Stimulated activated CD4-positive, alpha-beta T cell treated with anti-CD3 and anti-CD28 coated beads, Interleukin-4, amount 100 ng/mL, for 4 hours (primary cell): ENCODE measurements at regions not wholly inside any gene's neighbourhood (a gene's known extent, or its start where the extent isn't known, plus 50 kb on each side); places are given as distances from the start of the nearest gene placed in this dataset.
"Not testable (repeated sequence)": the region's sequence is repeated elsewhere in the genome, so short reads cannot be mapped to it uniquely, and the experiment has no call there.

Source experiments
- DNase-seq, 2 experiments: peaks; one replicate each; pipeline ENCODE4 v3.0.0-alpha.2; 2020

DNA sequence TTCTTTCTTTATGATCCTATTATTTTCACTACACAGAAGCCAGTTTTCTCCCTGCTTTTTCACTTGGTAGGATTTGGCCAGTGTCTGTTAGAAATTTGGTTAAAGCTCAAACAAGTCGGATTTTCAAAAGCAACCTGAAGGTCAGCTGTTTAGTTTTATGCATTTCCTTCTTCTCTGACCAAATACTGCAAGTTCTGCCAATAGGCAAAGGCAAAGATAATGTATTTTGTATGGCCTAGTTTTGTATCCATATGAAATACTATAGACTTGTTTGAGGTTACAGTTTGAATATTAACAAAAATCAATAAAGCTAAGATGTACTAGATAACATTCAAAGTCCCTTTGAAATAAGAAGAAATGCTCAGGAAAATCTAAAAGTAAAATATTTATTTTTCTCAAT lies 439.4 kb downstream of the TRIML1 start:
- no peak for DNase-seq

DNA sequence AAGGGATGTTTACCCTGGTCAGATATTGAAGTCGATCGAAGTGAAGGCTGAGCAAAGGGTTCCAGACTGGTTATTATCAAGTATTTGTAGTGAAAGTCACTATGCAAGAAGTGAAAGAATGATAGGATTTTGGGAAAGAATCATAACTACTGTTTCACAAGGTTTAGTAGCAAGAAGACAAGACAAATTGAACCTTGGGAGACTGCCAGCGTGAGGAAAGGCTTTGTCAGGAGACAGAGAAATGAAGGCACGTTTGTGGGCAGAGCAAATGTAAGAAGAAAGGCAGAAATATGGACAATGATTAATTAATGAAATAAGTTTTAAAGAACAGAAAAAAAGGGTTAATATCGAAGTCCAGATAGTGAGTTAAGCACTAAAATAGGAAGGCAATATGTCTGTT lies 456.8 kb downstream of the TRIML1 start:
- DNase-seq = no peak

DNA sequence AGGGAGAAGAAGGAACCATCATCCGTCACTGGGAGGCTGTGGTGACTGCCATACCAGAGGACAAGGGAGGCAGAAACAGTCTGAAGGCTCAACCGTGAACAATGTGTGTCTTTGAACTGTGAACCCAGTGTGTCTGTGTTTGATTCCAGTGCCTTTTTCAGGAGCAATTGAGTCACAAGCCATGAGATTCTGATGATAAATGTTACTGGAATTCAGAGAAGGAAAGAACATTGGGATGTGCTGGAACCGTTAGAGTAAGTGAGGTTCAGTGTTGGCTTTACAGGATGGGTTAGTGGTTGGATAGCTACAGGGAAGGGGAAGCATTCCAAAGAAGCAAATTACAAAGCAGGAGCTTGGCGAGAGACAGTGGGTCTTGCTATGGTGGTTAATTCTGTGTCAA lies 464.4 kb downstream of the TRIML1 start:
- no peak for DNase-seq

DNA sequence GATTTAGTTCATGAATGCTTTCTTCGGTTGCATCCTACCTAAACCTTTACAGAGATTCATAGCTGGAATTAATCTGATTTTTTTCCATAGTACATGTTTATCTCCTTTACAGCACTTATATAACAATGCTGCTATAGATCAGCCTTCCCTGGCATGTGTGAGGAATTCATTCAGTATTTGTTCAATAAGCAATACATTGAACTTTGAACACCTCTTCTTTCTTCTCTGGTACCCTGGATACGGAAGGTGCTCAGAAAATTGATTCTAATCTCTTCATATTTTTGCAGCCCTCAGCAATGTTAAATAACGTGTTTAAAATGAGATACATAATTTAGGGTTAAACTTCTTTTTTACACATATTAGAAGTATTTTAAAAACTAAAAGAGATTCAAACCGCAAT lies 467.4 kb downstream of the TRIML1 start:
- DNase-seq = no peak

DNA sequence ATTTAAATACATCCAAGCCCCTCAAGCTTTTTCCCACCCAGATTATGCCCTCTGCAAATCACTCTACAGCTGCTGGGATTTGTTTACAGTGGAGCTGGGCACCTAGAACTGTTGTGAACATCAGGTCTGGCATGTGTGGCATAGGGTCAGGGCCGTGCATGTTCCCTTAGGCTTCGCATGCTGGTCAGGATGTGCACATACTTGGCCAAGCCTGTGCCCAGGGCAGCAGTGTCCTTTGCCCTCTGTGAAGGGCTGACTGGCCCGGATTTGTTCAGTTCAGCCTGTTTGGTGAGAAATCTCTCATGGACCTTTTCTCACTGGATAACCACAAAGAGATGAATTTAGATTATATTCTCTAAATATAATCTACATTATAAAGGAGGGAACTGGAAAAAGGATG lies 471.9 kb downstream of the TRIML1 start:
- DNase-seq = no peak

DNA sequence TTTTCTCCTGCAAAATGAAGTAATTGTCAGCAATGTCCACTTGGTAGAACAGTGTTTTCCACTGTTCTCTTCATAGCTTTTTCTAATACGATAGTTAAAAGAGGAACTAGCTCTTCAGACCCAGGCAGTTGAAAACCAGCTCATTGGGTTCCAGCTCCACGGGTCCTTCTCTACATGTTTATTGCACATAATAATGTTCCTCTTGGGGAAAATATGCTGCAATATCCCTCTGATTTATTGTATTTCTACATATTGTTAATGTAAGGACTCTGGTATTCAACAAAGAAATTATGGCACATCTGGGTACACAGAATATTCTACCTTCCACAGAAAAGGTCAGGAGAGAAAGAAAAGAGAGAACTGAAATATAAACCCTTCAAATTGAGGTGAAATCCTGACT lies 473.4 kb downstream of the TRIML1 start:
- DNase-seq = no peak

DNA sequence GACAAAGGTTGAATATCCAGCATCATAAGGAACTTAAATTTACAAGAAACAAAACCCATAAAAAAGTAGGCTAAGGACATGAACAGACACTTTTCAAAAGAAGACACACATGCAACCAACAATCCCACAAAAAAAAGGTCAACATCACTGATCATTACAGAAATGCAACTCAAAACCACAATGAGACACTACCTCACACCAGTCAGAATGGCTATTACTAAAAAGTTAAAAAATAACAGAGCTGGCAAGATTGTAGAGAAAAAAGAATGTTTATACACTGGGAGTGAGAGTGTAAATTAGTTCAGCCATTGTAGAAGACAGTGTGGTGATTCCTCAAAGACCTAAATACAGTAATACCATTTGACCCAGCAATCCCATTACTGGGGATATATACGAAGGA lies 474.7 kb downstream of the TRIML1 start:
- DNase-seq = no peak

DNA sequence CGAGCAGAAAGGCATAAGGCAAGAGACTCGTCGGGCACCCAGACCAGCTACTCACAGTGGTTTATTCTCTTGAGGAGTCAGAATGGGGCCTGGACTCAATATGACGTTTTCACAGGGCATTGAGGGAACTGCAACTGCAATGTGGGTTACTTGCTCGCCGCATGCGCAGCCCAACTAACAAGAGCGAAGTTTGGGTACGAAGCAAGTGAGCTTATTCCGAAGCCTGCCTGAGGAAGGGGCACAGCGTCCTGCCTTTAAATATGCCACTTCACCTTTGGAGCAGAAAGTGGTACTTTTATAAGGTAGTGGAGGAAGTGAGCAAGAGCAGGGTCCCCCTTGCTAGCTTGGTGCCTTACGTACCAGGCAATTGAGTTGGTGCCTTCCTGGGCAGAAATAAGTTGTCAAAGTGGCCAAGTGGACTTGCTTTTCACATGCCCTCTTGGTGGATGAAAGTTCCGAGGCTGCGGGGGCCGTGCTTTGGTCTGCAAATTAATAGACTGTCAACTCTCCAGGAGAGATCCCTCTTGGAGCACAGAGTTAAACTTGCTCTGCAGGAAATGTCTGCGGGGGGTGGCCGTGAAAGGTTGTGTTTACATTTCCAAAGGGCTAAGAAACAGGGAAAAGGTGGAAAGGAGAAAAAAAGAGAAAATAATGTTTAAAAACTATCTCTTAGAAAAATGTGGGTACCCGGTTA lies 480.4 kb downstream of the TRIML1 start:
- DNase-seq = no peak

DNA sequence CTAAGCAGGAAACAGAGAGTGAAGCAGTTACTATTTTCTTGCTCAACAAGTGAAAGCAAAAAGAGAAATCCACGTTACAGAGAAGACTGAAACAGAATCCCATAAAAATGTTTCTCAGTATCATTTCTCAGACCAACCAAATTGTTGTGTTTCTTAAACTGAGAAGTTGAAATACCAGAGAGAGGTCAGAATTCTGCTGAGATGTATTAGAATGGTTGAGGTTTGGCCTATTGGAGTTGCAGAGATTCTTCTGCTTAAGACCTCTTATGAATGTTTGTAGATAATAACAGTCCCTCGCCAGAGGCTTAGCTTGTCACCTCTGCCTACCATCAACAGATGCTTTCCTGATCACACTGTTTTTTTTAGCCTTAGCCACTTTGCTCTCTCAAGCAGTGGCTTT lies 481.4 kb downstream of the TRIML1 start:
- no peak for DNase-seq

DNA sequence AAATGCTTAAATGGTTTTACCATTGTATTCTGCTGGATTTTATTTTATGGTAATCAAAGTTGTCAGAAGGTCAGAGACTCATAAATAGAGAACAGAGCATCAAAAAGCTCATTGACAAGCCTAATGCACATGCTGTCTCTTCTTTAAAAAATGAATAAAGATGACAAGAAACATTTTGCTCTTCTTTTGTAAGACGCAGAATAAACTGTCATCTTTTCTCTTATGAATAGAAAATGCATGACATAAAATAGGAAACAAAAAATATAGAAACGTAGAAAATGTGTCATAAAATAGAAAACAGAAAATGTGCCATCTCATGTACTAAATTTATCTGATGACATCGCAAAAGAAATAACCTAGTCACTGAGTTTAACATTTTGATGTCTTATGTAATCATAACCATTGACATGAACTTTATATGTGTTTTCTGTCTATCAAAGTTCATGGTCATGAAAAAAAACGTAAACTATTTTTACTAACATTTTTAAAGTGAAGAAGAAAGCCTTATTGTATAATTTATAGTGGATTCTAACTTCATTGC lies 484.1 kb downstream of the TRIML1 start:
- no peak for DNase-seq

DNA sequence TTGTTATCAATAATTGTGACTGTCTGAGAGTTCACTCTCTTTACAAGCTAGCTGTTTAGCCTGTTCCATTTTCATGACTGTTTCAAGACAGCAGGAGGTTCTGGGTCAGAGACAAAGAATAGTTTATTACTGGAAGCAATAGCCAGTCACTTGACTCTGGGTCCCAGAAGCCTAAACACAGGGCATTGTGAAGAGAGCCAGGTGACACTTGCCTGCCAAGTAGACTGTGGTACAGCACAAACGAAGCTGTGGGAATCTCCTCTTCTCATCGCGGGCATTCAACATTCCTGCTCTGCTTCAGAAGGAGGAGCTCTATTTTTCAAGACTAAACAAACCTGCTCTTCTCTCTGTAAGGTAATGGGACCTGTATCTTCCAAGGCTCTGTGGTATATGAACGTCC lies 485.1 kb downstream of the TRIML1 start:
- DNase-seq = no peak

DNA sequence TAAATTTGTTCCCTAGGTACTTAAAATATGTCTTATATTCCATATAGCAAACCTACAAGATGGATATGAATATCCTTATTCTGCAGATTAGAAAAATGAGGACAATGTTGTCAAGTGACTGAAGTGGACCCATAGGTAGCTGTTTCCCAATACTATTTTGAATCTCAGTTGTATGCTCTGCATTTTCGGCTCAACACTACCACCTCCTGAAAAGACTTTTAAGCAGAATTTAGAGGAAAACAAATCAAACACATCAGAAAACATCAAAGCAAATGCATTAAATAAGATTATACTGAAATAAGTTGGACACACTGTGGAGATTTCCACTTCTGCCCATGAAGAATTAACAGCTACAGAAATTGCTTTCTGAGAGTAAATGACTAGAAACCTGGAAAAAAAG lies 488.7 kb downstream of the TRIML1 start:
- no peak for DNase-seq

DNA sequence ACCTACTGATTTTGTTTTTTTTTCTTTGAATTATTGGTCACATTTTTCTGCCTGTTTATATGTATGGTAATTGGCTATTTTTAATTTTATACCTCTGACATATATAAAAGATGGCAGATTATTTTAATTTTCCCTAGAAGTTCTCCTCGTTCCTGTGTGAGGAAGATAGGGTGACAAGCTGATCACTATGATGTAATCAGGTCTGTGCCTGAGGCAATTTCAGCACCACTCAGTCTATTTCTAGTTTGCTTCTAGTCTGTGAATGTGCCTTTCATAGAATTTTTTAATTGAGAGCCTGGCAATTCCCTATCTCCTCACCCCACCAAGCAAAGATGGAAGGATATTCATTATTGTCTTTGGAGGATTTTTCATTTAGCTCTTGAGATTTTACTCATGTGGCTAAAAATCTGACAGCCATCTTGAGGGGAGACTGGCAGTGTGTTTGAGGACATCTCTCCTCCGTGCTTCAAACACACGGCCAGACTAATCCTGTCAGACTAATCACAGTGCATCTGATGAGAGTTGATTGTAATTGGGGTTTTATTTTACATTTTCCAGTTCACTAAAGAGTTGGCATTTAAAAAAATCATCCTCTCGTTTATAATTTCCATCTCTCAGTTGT lies 500.3 kb downstream of the TRIML1 start:
- no peak for DNase-seq

DNA sequence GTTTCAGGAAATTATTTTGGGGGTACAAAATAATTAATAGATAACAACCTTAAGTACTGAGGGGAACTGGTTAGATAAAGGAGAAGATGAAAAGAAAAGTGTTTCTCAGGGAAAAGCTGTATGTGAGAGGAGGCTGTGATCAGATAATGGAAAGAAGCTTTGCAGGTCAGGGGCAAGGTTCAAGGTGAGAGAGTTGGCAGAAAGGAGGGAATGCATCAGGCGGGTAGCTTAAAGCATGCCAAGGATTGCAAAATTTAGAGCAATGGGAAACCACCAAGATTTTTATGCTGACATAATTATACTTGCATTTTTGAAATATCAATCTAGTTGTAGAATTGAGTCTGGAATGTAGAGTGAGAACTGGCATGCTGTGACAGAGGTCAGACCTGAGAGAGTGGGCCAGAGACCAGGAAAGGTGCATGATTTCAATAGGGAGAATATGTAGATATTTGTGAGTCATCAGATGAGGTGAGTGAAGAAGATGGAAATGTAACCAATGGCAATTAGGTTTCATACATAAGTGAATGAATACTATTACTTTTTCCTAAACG lies 508.7 kb downstream of the TRIML1 start:
- DNase-seq = no peak

DNA sequence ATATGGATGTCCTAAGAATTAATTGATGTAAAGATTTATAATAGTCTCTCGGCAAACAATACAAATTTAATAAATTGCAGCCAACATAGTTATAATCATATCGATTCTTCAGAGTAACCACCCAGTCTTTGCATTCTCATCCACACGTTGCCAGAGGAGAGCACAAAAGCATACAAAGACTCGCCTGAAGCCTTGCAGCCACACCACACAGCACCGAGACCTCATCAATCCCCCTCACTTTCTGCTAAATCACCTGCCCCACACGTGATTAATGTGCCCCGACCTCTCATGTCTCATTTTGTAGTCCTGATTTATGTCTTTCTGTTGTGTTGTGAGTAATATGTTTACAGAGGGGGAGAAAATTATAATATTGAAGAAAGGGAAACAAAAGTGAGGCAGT lies 510.4 kb downstream of the TRIML1 start:
- DNase-seq = no peak

DNA sequence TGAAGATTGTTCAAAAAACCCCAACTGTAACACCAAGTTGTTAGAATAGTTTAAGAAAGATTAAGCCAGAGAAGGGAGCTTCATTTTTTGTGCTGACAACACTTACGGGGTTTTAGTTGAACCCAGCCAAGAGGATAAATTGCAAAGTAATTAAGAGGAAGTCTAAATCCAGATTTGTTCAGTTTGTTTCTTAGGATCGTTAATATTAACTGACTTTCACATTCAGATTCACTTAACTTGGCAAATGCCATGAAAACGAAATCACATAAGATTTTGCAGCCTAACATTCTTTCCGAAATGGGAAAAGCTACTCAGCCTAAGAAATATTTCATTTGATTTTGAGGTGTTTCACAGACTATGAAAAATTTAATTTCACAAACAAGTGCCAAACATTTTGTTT lies 511.3 kb downstream of the TRIML1 start:
- DNase-seq = no peak

DNA sequence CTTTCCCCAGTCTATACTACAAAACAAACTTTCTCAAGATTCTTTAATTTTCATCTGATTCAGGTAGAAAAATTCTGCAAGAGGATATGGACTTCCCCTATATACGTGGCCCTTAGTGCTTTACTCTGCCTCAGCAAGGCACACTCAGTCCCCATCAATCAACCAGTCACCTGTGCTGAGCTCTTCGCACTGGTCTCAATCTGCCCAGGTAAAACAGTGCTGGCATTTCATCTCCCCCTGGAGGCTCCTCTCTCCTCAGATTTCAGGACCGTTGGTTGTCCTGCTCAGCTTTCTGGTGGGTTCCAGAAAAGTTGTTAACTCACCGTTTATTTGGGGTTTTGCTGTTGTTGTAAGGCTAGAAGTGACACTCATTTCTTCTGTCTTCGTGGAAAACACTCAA lies 518.1 kb downstream of the TRIML1 start:
- no peak for DNase-seq

DNA sequence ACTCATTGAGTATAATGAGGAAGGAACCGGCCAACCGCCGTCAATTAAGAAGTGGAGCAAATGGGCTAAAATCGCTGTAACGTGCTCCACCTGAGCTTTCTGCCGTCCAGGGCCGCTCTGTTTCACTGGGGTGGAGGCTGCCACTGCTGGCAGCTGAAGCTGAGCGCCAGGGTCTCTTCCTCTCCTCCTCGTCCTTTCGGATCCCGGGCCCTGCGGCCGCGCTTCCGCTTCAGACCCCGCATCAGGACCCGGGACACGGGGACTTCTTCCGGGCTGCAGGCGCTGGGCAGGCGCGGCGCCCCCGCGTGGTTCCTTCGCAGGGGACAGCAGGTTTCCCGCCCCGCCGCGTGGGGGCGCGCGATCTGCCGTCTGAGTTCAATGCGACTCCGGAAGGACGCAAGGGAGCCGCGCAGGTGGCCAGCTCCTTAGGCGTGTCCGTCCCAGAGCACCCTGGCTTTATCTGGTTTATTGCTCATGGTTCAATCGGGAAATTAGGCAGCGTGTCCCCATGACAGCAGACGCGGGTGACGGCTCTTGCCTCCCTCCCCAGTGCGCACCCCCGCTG lies 519.8 kb downstream of the TRIML1 start:
- no peak for DNase-seq

DNA sequence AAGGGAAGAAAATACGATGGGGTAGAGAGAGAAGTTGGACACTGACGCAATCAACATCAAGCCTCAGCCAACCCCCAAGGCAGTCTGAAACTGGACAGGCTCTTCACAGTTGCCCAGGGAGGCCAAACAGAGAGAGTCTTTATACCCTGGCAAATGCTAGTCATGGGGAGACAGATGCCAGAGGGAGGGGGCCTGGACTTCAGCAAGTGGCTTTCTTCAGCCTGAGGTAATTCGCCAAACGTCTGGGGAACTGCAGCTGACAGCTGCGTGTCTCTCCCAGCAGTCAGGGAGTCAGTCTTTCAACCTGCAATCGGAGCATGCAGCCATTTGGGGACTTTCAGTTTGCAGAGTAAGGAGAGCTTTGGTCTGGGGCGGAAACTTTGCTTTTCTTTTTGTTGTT lies 521.6 kb downstream of the TRIML1 start:
- no peak for DNase-seq

DNA sequence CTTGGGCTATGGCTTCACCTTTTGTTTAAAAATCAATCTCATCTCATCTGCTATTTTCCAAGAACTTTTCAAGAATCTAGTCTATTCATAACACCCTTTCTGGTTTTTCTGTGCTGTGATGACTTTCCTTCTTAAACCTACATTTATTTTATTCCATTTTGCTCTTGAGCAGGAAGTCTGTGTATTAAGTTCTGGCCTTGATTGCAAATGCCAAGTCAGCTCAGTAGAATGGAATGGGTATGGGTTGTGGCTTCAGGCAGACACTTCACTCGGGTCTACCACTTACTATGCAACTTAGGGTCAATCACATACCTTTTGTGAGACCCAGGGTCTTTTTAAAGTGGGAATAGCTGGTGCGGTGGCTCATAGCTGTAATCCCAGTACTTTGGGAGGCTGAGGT lies 522.3 kb downstream of the TRIML1 start:
- no peak for DNase-seq

DNA sequence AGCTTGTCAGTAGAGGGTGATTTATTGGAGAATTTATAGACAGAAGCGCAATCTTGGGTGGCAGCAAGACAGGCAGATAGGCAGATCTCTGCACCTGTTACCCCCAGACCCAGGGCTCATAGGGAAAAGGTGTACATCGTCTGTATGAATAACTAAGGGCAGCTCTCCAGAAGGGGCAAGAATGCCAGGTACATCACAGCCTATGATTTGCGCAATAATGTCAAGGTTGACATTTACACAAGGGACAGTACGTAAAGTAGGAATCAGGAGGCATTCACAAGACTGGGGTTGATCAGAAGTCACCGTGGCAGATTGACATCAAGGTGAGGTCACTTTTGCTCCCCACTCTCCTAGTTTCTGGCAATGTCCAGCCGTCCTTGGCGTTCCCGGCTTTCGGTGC lies 524.1 kb downstream of the TRIML1 start:
- no peak for DNase-seq

DNA sequence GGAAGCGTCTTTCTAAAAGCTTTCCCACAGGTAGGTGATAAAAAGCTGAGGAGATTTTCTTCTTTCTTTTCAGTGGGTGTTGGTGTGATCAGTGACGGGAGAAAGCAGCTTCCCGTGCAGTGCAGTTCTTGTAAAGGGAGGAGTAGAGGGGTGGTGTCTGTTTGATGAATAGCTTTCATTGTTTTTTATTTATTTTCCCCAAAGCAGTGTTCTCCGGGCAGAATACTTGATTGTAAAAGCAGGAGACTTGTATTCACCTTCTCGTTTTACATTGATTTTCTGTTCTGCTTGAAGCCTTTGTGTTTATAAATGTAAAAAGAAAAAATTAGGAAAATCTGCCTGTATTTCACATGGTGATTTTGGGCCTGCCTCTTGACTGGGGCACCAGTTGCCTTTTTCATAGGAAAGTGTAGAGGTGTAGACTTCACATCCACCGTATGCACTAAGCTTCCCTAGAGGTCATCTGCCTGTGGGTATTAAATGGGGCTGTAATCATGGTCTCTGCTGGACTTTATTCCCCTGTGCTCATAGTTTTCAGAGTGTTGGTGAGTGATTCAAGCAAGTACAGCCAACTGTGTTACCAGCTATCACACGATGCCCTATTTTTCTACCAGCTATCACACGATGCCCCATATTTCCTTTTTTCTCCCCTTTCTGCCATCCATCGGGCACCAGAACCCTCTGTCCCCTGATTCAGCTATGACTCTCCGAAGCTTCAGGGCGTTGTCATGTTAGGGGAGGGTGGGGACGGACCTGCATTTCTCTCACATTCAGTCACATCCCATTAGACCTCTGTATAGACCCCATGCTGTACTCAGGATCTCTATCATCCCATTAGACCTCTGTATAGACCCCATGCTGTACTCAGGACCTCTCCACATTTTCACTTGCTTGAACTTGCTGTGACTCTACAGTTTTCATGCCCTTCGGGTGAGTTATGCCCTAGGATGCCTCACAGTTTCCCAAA lies 526.5 kb downstream of the TRIML1 start:
- DNase-seq = no peak

DNA sequence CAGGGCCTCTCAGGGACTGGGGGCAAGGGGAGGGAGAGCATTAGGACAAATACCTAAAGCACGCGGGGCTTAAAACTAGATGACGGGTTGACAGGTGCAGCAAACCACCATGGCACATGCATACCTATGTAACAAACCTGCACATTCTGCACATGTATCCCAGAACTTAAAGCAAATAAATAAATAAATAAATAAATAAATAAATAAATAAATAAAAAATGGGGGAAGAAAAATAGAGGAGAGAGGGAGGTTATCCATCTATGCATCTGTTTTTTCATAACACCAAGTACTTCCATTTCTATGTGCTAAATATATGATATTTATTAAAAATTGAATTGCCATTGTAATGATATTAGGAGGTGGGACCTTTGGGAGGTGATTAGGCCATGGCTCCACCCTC lies 539.5 kb downstream of the TRIML1 start:
- not testable (repeated sequence) for DNase-seq
